Nephron progenitor cell (in vitro differentiated cells): ENCODE measurements at regions not wholly inside any gene's neighbourhood (a gene's known extent, or its start where the extent isn't known, plus 50 kb on each side); places are given as distances from the start of the nearest gene placed in this dataset.

Experiments used
- DNase-seq: peaks from one replicate; pipeline ENCODE4 v3.0.0; 2021
- H3K27ac Mint-ChIP-seq: 2 replicates; pipeline ENCODE4 v1.8.0; 2021; ENCODE audit warnings: mild to moderate bottlenecking, moderate library complexity, mixed read lengths
- H3K27me3 Mint-ChIP-seq: 2 replicates; pipeline ENCODE4 v1.8.0; 2021; ENCODE audit warnings: mild to moderate bottlenecking, low read depth, mixed read lengths; ENCODE audit not compliant: poor library complexity
- H3K36me3 Mint-ChIP-seq: 2 replicates; pipeline ENCODE4 v1.8.0; 2021; ENCODE audit warnings: low read depth, mixed read lengths
- H3K4me1 Mint-ChIP-seq: 2 replicates; pipeline ENCODE4 v1.8.0; 2021; ENCODE audit warnings: mixed read lengths
- H3K4me3 Mint-ChIP-seq: 2 replicates; pipeline ENCODE4 v1.8.0; 2021; ENCODE audit warnings: mild to moderate bottlenecking, moderate library complexity, mixed read lengths
- H3K9me3 Mint-ChIP-seq: 2 replicates; pipeline ENCODE4 v1.8.0; 2021; ENCODE audit warnings: mild to moderate bottlenecking, moderate library complexity, mixed read lengths
- TF ChIP-seq, protein P1 (sequence below): fragments of 200-600 bp; sonication (generic); IDR thresholded peaks from 2 replicates; pipeline ENCODE4 v1.5.0; 2021; ENCODE audit warnings: antibody characterized with exemption

DNA sequence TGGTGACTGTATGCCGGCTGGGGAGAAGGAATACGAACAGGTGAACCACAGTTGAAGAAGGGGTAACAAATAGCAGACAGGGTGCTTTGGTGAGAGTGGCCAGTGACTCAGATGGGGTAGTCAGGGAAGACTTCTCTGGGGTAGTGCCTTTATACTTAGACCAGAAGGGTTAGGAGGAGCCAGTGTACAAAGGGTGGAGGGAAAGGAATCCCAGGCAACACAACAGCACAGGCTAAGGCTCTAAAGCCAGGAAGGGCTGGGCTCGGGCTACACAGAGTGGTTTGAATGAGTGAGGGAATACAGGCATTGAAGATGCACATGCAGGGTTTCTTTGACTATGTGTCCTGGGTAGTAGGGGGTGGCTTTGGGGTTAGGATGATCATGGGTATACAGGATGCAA lies 70.6 kb upstream of the CXCL14 start:
- H3K36me3 Mint-ChIP-seq: no peaks in the 10 kb centered on the region
- H3K27me3 Mint-ChIP-seq: peaks cover 11% of the 10 kb centered on the region
- no peak overlapping the region for H3K27ac Mint-ChIP-seq
- TF ChIP-seq, protein P1, sequence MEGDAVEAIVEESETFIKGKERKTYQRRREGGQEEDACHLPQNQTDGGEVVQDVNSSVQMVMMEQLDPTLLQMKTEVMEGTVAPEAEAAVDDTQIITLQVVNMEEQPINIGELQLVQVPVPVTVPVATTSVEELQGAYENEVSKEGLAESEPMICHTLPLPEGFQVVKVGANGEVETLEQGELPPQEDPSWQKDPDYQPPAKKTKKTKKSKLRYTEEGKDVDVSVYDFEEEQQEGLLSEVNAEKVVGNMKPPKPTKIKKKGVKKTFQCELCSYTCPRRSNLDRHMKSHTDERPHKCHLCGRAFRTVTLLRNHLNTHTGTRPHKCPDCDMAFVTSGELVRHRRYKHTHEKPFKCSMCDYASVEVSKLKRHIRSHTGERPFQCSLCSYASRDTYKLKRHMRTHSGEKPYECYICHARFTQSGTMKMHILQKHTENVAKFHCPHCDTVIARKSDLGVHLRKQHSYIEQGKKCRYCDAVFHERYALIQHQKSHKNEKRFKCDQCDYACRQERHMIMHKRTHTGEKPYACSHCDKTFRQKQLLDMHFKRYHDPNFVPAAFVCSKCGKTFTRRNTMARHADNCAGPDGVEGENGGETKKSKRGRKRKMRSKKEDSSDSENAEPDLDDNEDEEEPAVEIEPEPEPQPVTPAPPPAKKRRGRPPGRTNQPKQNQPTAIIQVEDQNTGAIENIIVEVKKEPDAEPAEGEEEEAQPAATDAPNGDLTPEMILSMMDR: no peak
- H3K4me1 Mint-ChIP-seq: no peaks in the 10 kb centered on the region
- H3K9me3 Mint-ChIP-seq: no peaks in the 10 kb centered on the region
- H3K4me3 Mint-ChIP-seq: no peak overlapping the region
- DNase-seq: no peak

DNA sequence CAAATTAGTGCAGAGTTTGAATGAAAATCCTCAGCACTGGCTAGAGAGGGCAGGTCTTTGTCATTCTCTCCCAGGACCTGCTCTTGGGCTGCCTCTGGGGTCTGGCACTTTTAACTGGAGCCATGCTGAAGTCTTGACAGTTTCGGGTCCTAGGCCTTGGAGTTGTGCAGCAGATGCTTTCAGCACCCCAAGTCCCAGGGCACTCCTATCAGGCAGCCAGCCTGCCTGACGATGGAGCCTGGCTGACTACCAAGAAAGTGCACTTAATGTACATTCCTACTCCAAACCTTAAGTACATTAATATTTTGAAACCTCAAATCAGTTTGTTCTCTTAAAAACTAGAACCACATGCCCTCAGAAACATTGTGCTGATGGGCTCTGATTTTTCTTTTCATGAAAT lies 69.3 kb upstream of the CXCL14 start:
- no peaks in the 10 kb centered on the region for H3K9me3 Mint-ChIP-seq
- no peaks in the 10 kb centered on the region for H3K36me3 Mint-ChIP-seq
- DNase-seq: no peak
- no peak overlapping the region for H3K4me3 Mint-ChIP-seq
- H3K27me3 Mint-ChIP-seq: peaks cover 11% of the 10 kb centered on the region
- TF ChIP-seq, protein P1: no peak
- no peak overlapping the region for H3K27ac Mint-ChIP-seq
- H3K4me1 Mint-ChIP-seq: no peaks in the 10 kb centered on the region

DNA sequence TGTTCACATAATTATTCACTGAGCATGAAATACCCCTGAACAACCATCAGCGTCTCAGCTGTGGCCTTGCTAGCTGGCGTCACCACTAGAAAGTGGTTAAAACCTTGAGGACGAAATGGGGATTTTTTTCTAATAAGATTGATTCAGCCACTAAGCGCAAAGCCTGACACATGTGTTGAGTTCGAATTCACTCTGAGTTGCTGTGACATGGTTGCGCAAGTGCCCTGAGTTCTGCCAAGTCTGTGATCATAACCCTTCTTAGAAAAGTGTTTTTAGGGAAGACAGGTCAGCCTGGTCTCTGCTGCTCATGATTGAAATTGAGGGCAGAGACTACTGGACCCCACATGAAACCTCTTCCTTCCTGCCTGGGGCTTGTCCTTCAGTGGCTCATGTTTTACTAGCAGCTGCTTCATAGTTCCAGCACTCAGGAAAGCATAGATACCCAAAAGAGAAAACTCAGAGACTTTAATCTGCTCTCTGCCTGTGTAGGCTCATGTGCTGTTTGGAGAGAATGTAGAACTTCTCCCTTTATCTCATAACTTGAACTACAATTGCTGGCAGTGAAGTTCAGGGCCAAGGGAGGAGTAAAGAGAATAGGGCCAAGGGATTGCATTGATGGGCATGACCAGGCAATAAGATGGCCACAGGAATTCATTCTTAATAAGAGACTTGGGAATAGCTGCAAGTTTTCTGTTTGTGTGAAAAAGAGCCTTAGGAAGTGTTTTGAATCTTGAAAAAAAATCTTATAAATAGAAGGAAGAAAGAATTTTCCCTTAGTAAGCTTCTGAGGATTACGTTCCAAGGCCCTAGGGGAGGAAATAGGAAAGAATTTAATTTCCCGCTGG lies 66.8 kb upstream of the CXCL14 start:
- DNase-seq: no peak
- Mint-ChIP-seq H3K9me3 (no peaks in the 10 kb centered on the region), H3K27ac (no peak overlapping the region), H3K27me3 (peaks cover 11% of the 10 kb centered on the region), H3K4me3 (no peak overlapping the region), H3K4me1 (no peaks in the 10 kb centered on the region), H3K36me3 (no peaks in the 10 kb centered on the region)
- TF ChIP-seq, protein P1: no peak

DNA sequence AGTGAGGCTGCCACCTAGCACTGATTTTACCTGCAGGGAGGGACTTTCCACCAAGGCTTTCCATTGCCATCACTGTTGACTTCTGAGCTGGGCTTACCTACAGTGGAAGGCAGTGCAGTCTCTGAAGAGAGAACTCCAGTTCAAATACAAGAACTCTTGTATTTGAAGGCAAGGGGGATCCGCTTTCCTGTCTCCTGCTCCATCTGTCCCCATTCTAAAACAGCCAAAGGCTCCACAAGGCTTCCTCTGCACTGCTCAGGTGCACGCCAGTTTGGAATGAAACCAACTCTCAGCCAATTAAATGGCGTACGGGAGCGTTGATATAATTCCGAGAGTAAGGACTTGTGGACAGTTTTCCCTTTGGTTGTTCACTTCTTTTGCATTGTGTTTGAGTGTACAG lies 66.0 kb upstream of the CXCL14 start:
- H3K4me1 Mint-ChIP-seq: no peaks in the 10 kb centered on the region
- TF ChIP-seq, protein P1: no peak
- no peak for DNase-seq
- H3K36me3 Mint-ChIP-seq: no peaks in the 10 kb centered on the region
- H3K27me3 Mint-ChIP-seq: peaks cover 11% of the 10 kb centered on the region
- no peak overlapping the region for H3K4me3 Mint-ChIP-seq
- no peak overlapping the region for H3K27ac Mint-ChIP-seq
- no peaks in the 10 kb centered on the region for H3K9me3 Mint-ChIP-seq

DNA sequence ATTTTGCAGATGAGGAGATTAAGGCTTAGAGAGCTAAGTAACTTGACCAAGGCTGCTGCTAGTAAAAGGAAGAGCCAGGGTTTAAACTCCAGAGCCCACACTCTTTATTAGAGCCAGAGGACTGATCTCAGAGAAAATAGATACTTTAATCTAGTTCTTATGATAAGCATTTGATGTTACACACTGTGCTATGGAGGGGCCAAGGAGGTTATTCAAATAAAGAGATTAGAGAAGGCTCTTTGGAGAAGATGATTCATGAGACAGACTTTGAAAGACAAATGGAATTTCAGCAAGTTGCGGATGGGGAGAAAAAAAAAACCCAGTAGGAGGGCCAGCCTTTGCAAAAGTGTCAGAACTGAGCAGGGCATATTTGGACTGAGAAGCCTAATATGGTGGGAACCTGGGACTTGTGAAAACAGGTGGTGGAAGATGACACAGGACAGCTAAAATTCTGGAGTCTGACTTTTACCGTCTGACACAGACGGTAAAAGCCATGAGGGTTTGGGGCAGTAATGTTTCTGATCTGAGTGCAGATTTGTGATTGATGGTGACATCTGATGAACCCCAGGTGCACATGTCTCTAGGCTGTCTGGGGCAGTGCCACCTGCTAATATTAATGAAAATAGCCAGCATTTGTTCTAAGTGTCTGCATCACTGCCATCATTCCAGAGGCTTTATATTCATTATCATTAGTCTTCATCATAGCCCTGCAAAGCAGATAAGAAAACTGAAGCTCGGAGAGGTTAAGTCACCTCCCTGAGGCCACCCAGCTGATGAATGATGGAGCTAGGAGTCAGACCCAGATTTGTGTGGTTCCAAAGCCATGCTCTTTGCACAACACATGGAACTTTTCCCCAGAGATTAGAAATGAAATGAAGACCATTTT lies 65.3 kb upstream of the CXCL14 start:
- no peaks in the 10 kb centered on the region for H3K4me1 Mint-ChIP-seq
- peaks cover 11% of the 10 kb centered on the region for H3K27me3 Mint-ChIP-seq
- H3K4me3 Mint-ChIP-seq: no peak overlapping the region
- no peak overlapping the region for H3K27ac Mint-ChIP-seq
- DNase-seq: no peak
- TF ChIP-seq, protein P1: no peak
- H3K9me3 Mint-ChIP-seq: no peaks in the 10 kb centered on the region
- H3K36me3 Mint-ChIP-seq: no peaks in the 10 kb centered on the region
